Muscle layer of colon (tissue), 2 donors: ENCODE measurements at regions not wholly inside any gene's neighbourhood (a gene's known extent, or its start where the extent isn't known, plus 50 kb on each side); places are given as distances from the start of the nearest gene placed in this dataset.

Source experiments
- H3K27ac ChIP-seq: one replicate; pipeline ENCODE4 v1.7.0; 2013; ENCODE audit warnings: low read depth, mild to moderate bottlenecking, low read length, moderate library complexity
- H3K27me3 ChIP-seq, 2 donors: one replicate each; pipeline ENCODE4 v1.7.0; 2013; ENCODE audit warnings: low read length in 2 of 2, mild to moderate bottlenecking in 2 of 2; ENCODE audit not compliant: insufficient read depth in 2 of 2, control insufficient read depth in 1 of 2
- H3K36me3 ChIP-seq: one replicate; pipeline ENCODE4 v1.7.0; 2013; ENCODE audit warnings: mild to moderate bottlenecking, low read length; ENCODE audit not compliant: insufficient read depth
- H3K4me1 ChIP-seq: one replicate; pipeline ENCODE4 v1.7.0; 2013; ENCODE audit warnings: mild to moderate bottlenecking, low read length; ENCODE audit not compliant: insufficient read depth
- H3K4me3 ChIP-seq, 2 donors: one replicate each; pipeline ENCODE4 v1.7.0; 2013; ENCODE audit warnings: low read length in 2 of 2, low read depth in 1 of 2, mild to moderate bottlenecking in 1 of 2, moderate library complexity in 1 of 2
- H3K9ac ChIP-seq: one replicate; pipeline ENCODE4 v1.7.0; 2013; ENCODE audit warnings: low read length
- H3K9me3 ChIP-seq: one replicate; pipeline ENCODE4 v1.7.0; 2013; ENCODE audit warnings: mild to moderate bottlenecking, low read length
- donor health status: abdominal sarcoma.
- donor health status: Adenocarcinoma of cecum.

GRCh38 chr17:56648321-56648720 is 54.8 kb downstream of the NOG start:
- H3K4me1 ChIP-seq: no peaks in the 10 kb centered on the region
- no peak overlapping the region for H3K4me3 ChIP-seq
- H3K36me3 ChIP-seq: no peaks in the 10 kb centered on the region
- no peaks in the 10 kb centered on the region for H3K27me3 ChIP-seq
- H3K27ac ChIP-seq: no peak overlapping the region
- no peak overlapping the region for H3K9ac ChIP-seq
- no peaks in the 10 kb centered on the region for H3K9me3 ChIP-seq

- no peak overlapping the region for H3K27ac ChIP-seq
- no peak overlapping the region for H3K9ac ChIP-seq
- H3K36me3 ChIP-seq: no peaks in the 10 kb centered on the region
- no peaks in the 10 kb centered on the region for H3K4me1 ChIP-seq
- no peaks in the 10 kb centered on the region for H3K9me3 ChIP-seq
- no peak overlapping the region for H3K4me3 ChIP-seq
- no peaks in the 10 kb centered on the region for H3K27me3 ChIP-seq
Measured at GRCh38 chr17:56648806-56649205, 55.3 kb downstream of the NOG start.

- H3K4me1 ChIP-seq: no peaks in the 10 kb centered on the region
- H3K27ac ChIP-seq: no peak overlapping the region
- H3K27me3 ChIP-seq: no peaks in the 10 kb centered on the region
- H3K9me3 ChIP-seq: no peaks in the 10 kb centered on the region
- H3K9ac ChIP-seq: no peak overlapping the region
- H3K4me3 ChIP-seq: no peak overlapping the region
- no peaks in the 10 kb centered on the region for H3K36me3 ChIP-seq
Measured at GRCh38 chr17:56652628-56653027, 59.1 kb downstream of the NOG start.

GRCh38 chr17:56653877-56654276 is 60.4 kb downstream of the NOG start:
- no peaks in the 10 kb centered on the region for H3K4me1 ChIP-seq
- H3K9ac ChIP-seq: no peak overlapping the region
- no peaks in the 10 kb centered on the region for H3K36me3 ChIP-seq
- H3K27me3 ChIP-seq: no peaks in the 10 kb centered on the region
- H3K27ac ChIP-seq: no peak overlapping the region
- no peak overlapping the region for H3K4me3 ChIP-seq
- H3K9me3 ChIP-seq: no peaks in the 10 kb centered on the region

- Histone ChIP-seq H3K27ac (no peak overlapping the region), H3K27me3 (no peaks in the 10 kb centered on the region), H3K9me3 (no peaks in the 10 kb centered on the region), H3K36me3 (no peaks in the 10 kb centered on the region), H3K4me1 (no peaks in the 10 kb centered on the region), H3K4me3 (no peak overlapping the region), H3K9ac (no peak overlapping the region)
Measured at GRCh38 chr17:56656701-56657327, 63.3 kb downstream of the NOG start.

GRCh38 chr17:56658648-56659047 is 65.1 kb downstream of the NOG start:
- Histone ChIP-seq H3K4me3 (no peak overlapping the region), H3K27me3 (no peaks in the 10 kb centered on the region), H3K27ac (no peak overlapping the region), H3K4me1 (no peaks in the 10 kb centered on the region), H3K9me3 (no peaks in the 10 kb centered on the region), H3K9ac (no peak overlapping the region), H3K36me3 (no peaks in the 10 kb centered on the region)

- Histone ChIP-seq H3K27ac (no peak overlapping the region), H3K4me3 (no peak overlapping the region), H3K9me3 (no peaks in the 10 kb centered on the region), H3K36me3 (no peaks in the 10 kb centered on the region), H3K9ac (no peak overlapping the region), H3K4me1 (no peaks in the 10 kb centered on the region), H3K27me3 (no peaks in the 10 kb centered on the region)
Measured at GRCh38 chr17:56659622-56660021, 66.1 kb downstream of the NOG start.

GRCh38 chr17:56661906-56662305 is 68.4 kb downstream of the NOG start:
- Histone ChIP-seq H3K9me3 (no peaks in the 10 kb centered on the region), H3K36me3 (no peaks in the 10 kb centered on the region), H3K9ac (no peak overlapping the region), H3K4me3 (no peak overlapping the region), H3K4me1 (no peaks in the 10 kb centered on the region), H3K27ac (no peak overlapping the region), H3K27me3 (no peaks in the 10 kb centered on the region)

- no peaks in the 10 kb centered on the region for H3K4me1 ChIP-seq
- H3K4me3 ChIP-seq: no peak overlapping the region
- H3K9me3 ChIP-seq: no peaks in the 10 kb centered on the region
- H3K9ac ChIP-seq: no peak overlapping the region
- no peaks in the 10 kb centered on the region for H3K36me3 ChIP-seq
- no peak overlapping the region for H3K27ac ChIP-seq
- H3K27me3 ChIP-seq: no peaks in the 10 kb centered on the region
Measured at GRCh38 chr17:56665864-56666263, 72.4 kb downstream of the NOG start.

GRCh38 chr17:56667925-56668458 is 74.5 kb downstream of the NOG start:
- no peak overlapping the region for H3K27ac ChIP-seq
- H3K9ac ChIP-seq: no peak overlapping the region
- no peaks in the 10 kb centered on the region for H3K9me3 ChIP-seq
- H3K27me3 ChIP-seq: no peaks in the 10 kb centered on the region
- H3K36me3 ChIP-seq: no peaks in the 10 kb centered on the region
- H3K4me3 ChIP-seq: no peak overlapping the region
- no peaks in the 10 kb centered on the region for H3K4me1 ChIP-seq

GRCh38 chr17:56672195-56672594 is 78.7 kb downstream of the NOG start:
- Histone ChIP-seq H3K9ac (no peak overlapping the region), H3K4me3 (no peak overlapping the region), H3K27ac (no peak overlapping the region), H3K36me3 (no peaks in the 10 kb centered on the region), H3K9me3 (no peaks in the 10 kb centered on the region), H3K4me1 (no peaks in the 10 kb centered on the region), H3K27me3 (peaks cover 7 to 10% of the 10 kb centered on the region in 2 donors)

GRCh38 chr17:56674401-56674925 is 81.0 kb downstream of the NOG start:
- Histone ChIP-seq H3K4me1 (peaks cover 6% of the 10 kb centered on the region), H3K27ac (no peak overlapping the region), H3K27me3 (peaks cover 16 to 26% of the 10 kb centered on the region in 2 donors), H3K36me3 (no peaks in the 10 kb centered on the region), H3K9me3 (no peaks in the 10 kb centered on the region), H3K9ac (no peak overlapping the region), H3K4me3 (no peak overlapping the region)
